ENCODE measurements at regions not wholly inside any gene's neighbourhood (a gene's known extent, or its start where the extent isn't known, plus 50 kb on each side); places are given as distances from the start of the nearest gene placed in this dataset.

DNA sequence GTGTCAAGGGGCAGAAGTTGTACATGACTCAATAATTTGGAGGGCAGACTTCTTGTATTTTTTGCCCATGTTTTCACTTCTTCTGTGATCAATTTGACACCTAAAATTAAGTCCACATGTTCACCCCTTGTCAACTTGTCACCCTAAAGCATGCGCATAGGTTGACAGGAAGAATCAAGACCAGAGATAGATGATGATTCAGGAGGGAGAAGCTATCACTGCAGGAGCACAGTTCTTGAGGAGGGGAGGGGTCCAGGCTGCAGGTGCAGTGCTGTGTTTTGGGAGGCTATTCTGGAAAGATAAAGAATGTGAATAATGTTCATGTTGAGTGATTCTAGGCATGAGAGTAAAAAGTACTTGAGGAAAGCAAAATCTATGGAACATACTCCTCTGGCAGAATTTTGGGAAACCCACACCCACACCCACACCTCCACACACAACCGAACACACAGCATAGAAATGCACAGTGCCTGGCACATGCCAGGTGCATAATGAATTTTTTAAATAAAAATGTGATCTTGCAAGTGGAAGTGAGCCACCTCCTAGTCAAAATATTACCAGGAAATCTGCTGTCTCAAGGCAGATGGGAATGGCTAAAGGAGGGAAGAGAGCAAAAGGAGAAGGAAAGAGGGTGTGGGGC is 249.2 kb upstream of the MEX3C start:
- no peak overlapping the region for H3K27ac ChIP-seq
- TF ChIP-seq, protein P1, sequence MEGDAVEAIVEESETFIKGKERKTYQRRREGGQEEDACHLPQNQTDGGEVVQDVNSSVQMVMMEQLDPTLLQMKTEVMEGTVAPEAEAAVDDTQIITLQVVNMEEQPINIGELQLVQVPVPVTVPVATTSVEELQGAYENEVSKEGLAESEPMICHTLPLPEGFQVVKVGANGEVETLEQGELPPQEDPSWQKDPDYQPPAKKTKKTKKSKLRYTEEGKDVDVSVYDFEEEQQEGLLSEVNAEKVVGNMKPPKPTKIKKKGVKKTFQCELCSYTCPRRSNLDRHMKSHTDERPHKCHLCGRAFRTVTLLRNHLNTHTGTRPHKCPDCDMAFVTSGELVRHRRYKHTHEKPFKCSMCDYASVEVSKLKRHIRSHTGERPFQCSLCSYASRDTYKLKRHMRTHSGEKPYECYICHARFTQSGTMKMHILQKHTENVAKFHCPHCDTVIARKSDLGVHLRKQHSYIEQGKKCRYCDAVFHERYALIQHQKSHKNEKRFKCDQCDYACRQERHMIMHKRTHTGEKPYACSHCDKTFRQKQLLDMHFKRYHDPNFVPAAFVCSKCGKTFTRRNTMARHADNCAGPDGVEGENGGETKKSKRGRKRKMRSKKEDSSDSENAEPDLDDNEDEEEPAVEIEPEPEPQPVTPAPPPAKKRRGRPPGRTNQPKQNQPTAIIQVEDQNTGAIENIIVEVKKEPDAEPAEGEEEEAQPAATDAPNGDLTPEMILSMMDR (IDR thresholded peaks at IDR 0.05) = no peak
- H3K27me3 ChIP-seq (replicated peaks; ENCODE audit: insufficient read depth) = no peaks in the 10 kb centered on the region
- ATAC-seq (ENCODE audit: insufficient number of reproducible peaks, low FRiP score, low read depth) (no peak), DNase-seq (ENCODE audit: low spot score) (no peak)
- H3K4me1 ChIP-seq (ENCODE audit: control insufficient read depth in 1 of 2, low read depth in 2 of 2) = no peaks in the 10 kb centered on the region
- H3K9me3 ChIP-seq = no peaks in the 10 kb centered on the region
- H3K4me3 ChIP-seq = no peak overlapping the region
- H3K36me3 ChIP-seq = no peaks in the 10 kb centered on the region

DNA sequence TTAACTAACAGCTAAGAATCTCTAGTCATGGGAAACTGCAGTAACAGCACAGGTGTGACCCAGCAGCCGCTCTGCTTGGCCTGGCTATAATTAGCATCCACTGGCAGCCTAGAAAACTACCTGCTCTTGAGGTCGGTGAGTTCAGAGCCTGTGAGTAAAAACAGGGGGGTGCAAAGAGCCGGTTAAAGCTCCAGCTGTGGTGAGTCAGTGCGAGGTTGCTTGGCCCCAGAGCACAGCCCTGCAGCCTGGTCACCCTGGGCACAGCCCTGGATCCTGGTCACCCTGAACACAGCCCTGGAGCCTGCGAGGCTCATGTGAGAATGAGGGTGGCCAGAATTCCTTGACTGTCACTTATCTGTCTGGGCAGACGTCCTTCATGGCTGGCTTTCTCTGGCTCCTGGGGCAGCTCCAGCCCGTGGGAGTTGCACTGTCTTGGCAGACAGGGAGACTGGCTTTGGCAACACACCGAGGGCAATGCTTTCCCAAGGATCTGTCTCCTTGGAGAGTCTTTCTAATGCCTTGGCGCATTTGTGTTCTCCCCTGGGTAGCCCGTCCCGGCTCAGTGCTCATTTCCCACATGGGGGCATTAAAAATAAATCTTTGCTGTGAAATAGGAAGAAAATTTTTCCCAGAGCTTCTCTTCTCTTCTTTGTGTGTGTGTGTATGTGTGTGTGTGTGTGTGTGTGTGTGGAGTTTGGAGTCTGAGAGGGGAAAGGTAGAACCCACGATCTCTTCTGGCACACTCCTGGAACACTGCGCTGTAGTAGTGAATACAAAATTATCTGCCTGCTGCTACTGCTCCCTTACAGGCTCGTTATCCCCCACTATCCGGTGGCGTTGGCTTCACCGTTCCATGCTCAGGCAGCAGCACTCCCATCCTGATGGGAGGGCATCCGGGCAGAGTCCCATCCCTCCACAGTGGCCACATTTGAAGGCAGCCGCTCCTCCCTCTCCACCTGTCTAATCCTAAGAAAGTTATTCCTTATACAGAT is 250.2 kb upstream of the MEX3C start:
- H3K27ac ChIP-seq = no peak overlapping the region
- ATAC-seq (ENCODE audit: insufficient number of reproducible peaks, low FRiP score, low read depth) = no peak

DNA sequence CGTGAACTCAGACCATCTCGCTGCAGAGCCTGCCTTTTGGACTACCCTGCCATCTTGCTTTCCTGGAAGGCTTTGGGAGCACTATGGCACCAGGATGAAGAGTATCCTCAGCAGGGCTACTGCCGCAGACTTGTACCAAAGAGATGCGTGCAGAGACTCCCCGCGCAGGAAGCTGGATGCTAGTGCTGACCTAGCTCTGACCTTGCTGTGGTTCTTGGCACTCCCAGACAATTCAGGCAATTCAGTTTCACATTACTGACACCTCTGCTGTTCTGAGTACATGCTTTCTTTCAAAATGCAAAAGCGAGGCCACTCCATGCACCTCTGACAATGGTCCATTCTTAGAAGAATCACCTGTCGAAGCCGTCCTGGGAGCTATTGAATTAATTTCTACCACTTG is 251.5 kb upstream of the MEX3C start:
- Histone ChIP-seq H3K9me3 (no peaks in the 10 kb centered on the region), H3K27ac (no peak overlapping the region), H3K27me3 (replicated peaks; ENCODE audit: insufficient read depth) (no peaks in the 10 kb centered on the region), H3K36me3 (no peaks in the 10 kb centered on the region), H3K4me1 (ENCODE audit: control insufficient read depth in 1 of 2, low read depth in 2 of 2) (no peaks in the 10 kb centered on the region), H3K4me3 (no peak overlapping the region)
- TF ChIP-seq, protein P1 (IDR thresholded peaks at IDR 0.05) = no peak
- DNase-seq (ENCODE audit: low spot score) (no peak), ATAC-seq (ENCODE audit: insufficient number of reproducible peaks, low FRiP score, low read depth) (no peak)

More for the DNA sequence above, 250.2 kb upstream of the MEX3C start:
- Histone ChIP-seq H3K4me1 (ENCODE audit: control insufficient read depth in 1 of 2, low read depth in 2 of 2) (no peaks in the 10 kb centered on the region), H3K9me3 (no peaks in the 10 kb centered on the region), H3K4me3 (no peak overlapping the region), H3K27me3 (replicated peaks; ENCODE audit: insufficient read depth) (no peaks in the 10 kb centered on the region), H3K36me3 (no peaks in the 10 kb centered on the region)
- TF ChIP-seq, protein P1 (IDR thresholded peaks at IDR 0.05) = no peak
- no peak for DNase-seq (ENCODE audit: low spot score)

GRCh38 chr18:51453594-51453993 is 256.1 kb upstream of the MEX3C start:
- ATAC-seq (ENCODE audit: insufficient number of reproducible peaks, low FRiP score, low read depth) = no peak
- no peaks in the 10 kb centered on the region for H3K9me3 ChIP-seq

GRCh38 chr18:51458861-51459260 is 261.4 kb upstream of the MEX3C start:
- TF ChIP-seq, protein P1 (IDR thresholded peaks at IDR 0.05) = no peak
- ATAC-seq (ENCODE audit: insufficient number of reproducible peaks, low FRiP score, low read depth) (no peak), DNase-seq (ENCODE audit: low spot score) (no peak)
- Histone ChIP-seq H3K4me1 (ENCODE audit: control insufficient read depth in 1 of 2, low read depth in 2 of 2) (no peaks in the 10 kb centered on the region), H3K36me3 (no peaks in the 10 kb centered on the region), H3K9me3 (no peaks in the 10 kb centered on the region), H3K27me3 (replicated peaks; ENCODE audit: insufficient read depth) (no peaks in the 10 kb centered on the region), H3K27ac (no peak overlapping the region), H3K4me3 (no peak overlapping the region)

More at GRCh38 chr18:51453594-51453993, 256.1 kb upstream of the MEX3C start:
- TF ChIP-seq, protein P1 (IDR thresholded peaks at IDR 0.05) = no peak
- H3K27me3 ChIP-seq (replicated peaks; ENCODE audit: insufficient read depth) = no peaks in the 10 kb centered on the region
- no peak overlapping the region for H3K27ac ChIP-seq
- no peaks in the 10 kb centered on the region for H3K4me1 ChIP-seq (ENCODE audit: control insufficient read depth in 1 of 2, low read depth in 2 of 2)
- no peaks in the 10 kb centered on the region for H3K36me3 ChIP-seq
- DNase-seq (ENCODE audit: low spot score) = no peak
- H3K4me3 ChIP-seq = no peak overlapping the region

All from thoracic aorta (tissue), 2 donors.